ENCODE measurements at regions not wholly inside any gene's neighbourhood (a gene's known extent, or its start where the extent isn't known, plus 50 kb on each side); places are given as distances from the start of the nearest gene placed in this dataset.
"Not testable (repeated sequence)": the region's sequence is repeated elsewhere in the genome, so short reads cannot be mapped to it uniquely, and the experiment has no call there.

GRCh38 chr3:69683082-69683806 is 56.0 kb upstream of the MITF start:
- H3K27ac ChIP-seq = no peak overlapping the region
- no peak overlapping the region for H3K4me2 ChIP-seq
- no peaks in the 10 kb centered on the region for H3K27me3 ChIP-seq (ENCODE audit: insufficient read depth, low read depth)
- H3K9ac ChIP-seq = no peak overlapping the region
- no peaks in the 10 kb centered on the region for H3K79me2 ChIP-seq (ENCODE audit: insufficient read depth, low read depth)
- H3K4me3 ChIP-seq (IDR thresholded peaks at IDR 0.05; ENCODE audit: insufficient read depth, low read depth, low read length) = no peak overlapping the region
- H2AFZ ChIP-seq (ENCODE audit: low read depth) = no peak overlapping the region
- H3K4me1 ChIP-seq (ENCODE audit: low read depth, poor library complexity, severe bottlenecking) = no peaks in the 10 kb centered on the region
- no peaks in the 10 kb centered on the region for H3K36me3 ChIP-seq (ENCODE audit: insufficient read depth)
- no peaks in the 10 kb centered on the region for H4K20me1 ChIP-seq (ENCODE audit: insufficient read depth)
- no peak for TF ChIP-seq CTCF (conservative IDR thresholded peaks at IDR 0.05; ENCODE audit: low read depth, low read length)

GRCh38 chr3:69677456-69677855 is 61.8 kb upstream of the MITF start:
- not testable (repeated sequence) for H3K4me2 ChIP-seq; H2AFZ ChIP-seq (ENCODE audit: low read depth); H3K4me3 ChIP-seq (IDR thresholded peaks at IDR 0.05; ENCODE audit: insufficient read depth, low read depth, low read length); H3K9ac ChIP-seq; H3K27ac ChIP-seq; H4K20me1 ChIP-seq (ENCODE audit: insufficient read depth); H3K79me2 ChIP-seq (ENCODE audit: insufficient read depth, low read depth); H3K27me3 ChIP-seq (ENCODE audit: insufficient read depth, low read depth); H3K36me3 ChIP-seq (ENCODE audit: insufficient read depth); H3K4me1 ChIP-seq (ENCODE audit: low read depth, poor library complexity, severe bottlenecking)

GRCh38 chr3:69675786-69676530 is 63.3 kb upstream of the MITF start:
- no peak overlapping the region for H3K27ac ChIP-seq
- no peaks in the 10 kb centered on the region for H3K79me2 ChIP-seq (ENCODE audit: insufficient read depth, low read depth)
- no peak for TF ChIP-seq CTCF (conservative IDR thresholded peaks at IDR 0.05; ENCODE audit: low read depth, low read length)

GRCh38 chr3:69674752-69675151 is 64.5 kb upstream of the MITF start:
- Histone ChIP-seq H3K36me3 (ENCODE audit: insufficient read depth) (no peaks in the 10 kb centered on the region), H3K4me1 (ENCODE audit: low read depth, poor library complexity, severe bottlenecking) (no peaks in the 10 kb centered on the region), H3K9ac (no peak overlapping the region), H3K27me3 (ENCODE audit: insufficient read depth, low read depth) (no peaks in the 10 kb centered on the region), H3K4me3 (IDR thresholded peaks at IDR 0.05; ENCODE audit: insufficient read depth, low read depth, low read length) (no peak overlapping the region), H2AFZ (ENCODE audit: low read depth) (no peak overlapping the region), H3K27ac (no peak overlapping the region), H3K79me2 (ENCODE audit: insufficient read depth, low read depth) (no peaks in the 10 kb centered on the region), H3K4me2 (no peak overlapping the region), H4K20me1 (ENCODE audit: insufficient read depth) (no peaks in the 10 kb centered on the region)
- TF ChIP-seq CTCF (conservative IDR thresholded peaks at IDR 0.05; ENCODE audit: low read depth, low read length) = no peak

More at GRCh38 chr3:69675786-69676530, 63.3 kb upstream of the MITF start:
- Histone ChIP-seq H3K4me1 (ENCODE audit: low read depth, poor library complexity, severe bottlenecking) (no peaks in the 10 kb centered on the region), H3K4me3 (IDR thresholded peaks at IDR 0.05; ENCODE audit: insufficient read depth, low read depth, low read length) (no peak overlapping the region), H3K27me3 (ENCODE audit: insufficient read depth, low read depth) (no peaks in the 10 kb centered on the region), H3K9ac (no peak overlapping the region), H2AFZ (ENCODE audit: low read depth) (no peak overlapping the region), H4K20me1 (ENCODE audit: insufficient read depth) (no peaks in the 10 kb centered on the region), H3K36me3 (ENCODE audit: insufficient read depth) (no peaks in the 10 kb centered on the region), H3K4me2 (no peak overlapping the region)

Data from KMS-11 (cell line).